HFF-Myc (cell line): ENCODE measurements at regions not wholly inside any gene's neighbourhood (a gene's known extent, or its start where the extent isn't known, plus 50 kb on each side); places are given as distances from the start of the nearest gene placed in this dataset.

Source experiments
- DNase-seq: peaks from one replicate; pipeline ENCODE4 v3.0.0-alpha.2; 2011; ENCODE audit warnings: low read depth; ENCODE audit errors: extremely low read depth
- H3K4me3 ChIP-seq: replicated peaks from 2 replicates; pipeline ENCODE4 v1.5.1; 2011; ENCODE audit warnings: low read depth, mild to moderate bottlenecking, control low read depth, low read length
- CTCF ChIP-seq: IDR thresholded peaks from 2 replicates; pipeline ENCODE4 v1.5.1; 2012; ENCODE audit warnings: mild to moderate bottlenecking, low read depth, low read length, control low read depth; ENCODE audit errors: missing control alignments

- H3K4me3 ChIP-seq: no peak overlapping the region
- TF ChIP-seq CTCF: no peak
- DNase-seq: no peak
These were observed 127.7 kb upstream of the FOXN3 start for GRCh38 chr14:89544636-89545301.

GRCh38 chr14:89543425-89543790 is 126.4 kb upstream of the FOXN3 start:
- TF ChIP-seq CTCF: no peak

GRCh38 chr14:89542786-89543424 is 125.9 kb upstream of the FOXN3 start:
- no peak overlapping the region for H3K4me3 ChIP-seq
- no peak for DNase-seq
- TF ChIP-seq CTCF: no peak

More at GRCh38 chr14:89543425-89543790, 126.4 kb upstream of the FOXN3 start:
- no peak overlapping the region for H3K4me3 ChIP-seq
- DNase-seq: no peak

- TF ChIP-seq CTCF: no peak
- DNase-seq: peak; percentile 35
- H3K4me3 ChIP-seq: no peak overlapping the region
These were observed 123.9 kb upstream of the FOXN3 start for GRCh38 chr14:89540830-89541470.

- no peak for TF ChIP-seq CTCF
- DNase-seq: no peak
- no peak overlapping the region for H3K4me3 ChIP-seq
These were observed 123.2 kb upstream of the FOXN3 start for GRCh38 chr14:89540009-89540829.

GRCh38 chr14:89537911-89538310 is 120.9 kb upstream of the FOXN3 start:
- DNase-seq: no peak
- TF ChIP-seq CTCF: no peak
- no peak overlapping the region for H3K4me3 ChIP-seq
